ENCODE measurements at regions not wholly inside any gene's neighbourhood (a gene's known extent, or its start where the extent isn't known, plus 50 kb on each side); places are given as distances from the start of the nearest gene placed in this dataset.

GRCh38 chr2:90221300-90221651 is 1529.8 kb downstream of the RPIA start:
- TF ChIP-seq, protein P1, sequence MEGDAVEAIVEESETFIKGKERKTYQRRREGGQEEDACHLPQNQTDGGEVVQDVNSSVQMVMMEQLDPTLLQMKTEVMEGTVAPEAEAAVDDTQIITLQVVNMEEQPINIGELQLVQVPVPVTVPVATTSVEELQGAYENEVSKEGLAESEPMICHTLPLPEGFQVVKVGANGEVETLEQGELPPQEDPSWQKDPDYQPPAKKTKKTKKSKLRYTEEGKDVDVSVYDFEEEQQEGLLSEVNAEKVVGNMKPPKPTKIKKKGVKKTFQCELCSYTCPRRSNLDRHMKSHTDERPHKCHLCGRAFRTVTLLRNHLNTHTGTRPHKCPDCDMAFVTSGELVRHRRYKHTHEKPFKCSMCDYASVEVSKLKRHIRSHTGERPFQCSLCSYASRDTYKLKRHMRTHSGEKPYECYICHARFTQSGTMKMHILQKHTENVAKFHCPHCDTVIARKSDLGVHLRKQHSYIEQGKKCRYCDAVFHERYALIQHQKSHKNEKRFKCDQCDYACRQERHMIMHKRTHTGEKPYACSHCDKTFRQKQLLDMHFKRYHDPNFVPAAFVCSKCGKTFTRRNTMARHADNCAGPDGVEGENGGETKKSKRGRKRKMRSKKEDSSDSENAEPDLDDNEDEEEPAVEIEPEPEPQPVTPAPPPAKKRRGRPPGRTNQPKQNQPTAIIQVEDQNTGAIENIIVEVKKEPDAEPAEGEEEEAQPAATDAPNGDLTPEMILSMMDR (IDR thresholded peaks at IDR 0.05; ENCODE audit: poor library complexity, severe bottlenecking), result no peak
- TF ChIP-seq EP300 (conservative IDR thresholded peaks at IDR 0.05; ENCODE audit: poor library complexity, severe bottlenecking), result no peak
- no peak for TF ChIP-seq RAD21 (conservative IDR thresholded peaks at IDR 0.05)
- TF ChIP-seq POLR2AphosphoS5 (IDR thresholded peaks at IDR 0.05), result no peak
- no peak for TF ChIP-seq EZH2 (IDR thresholded peaks at IDR 0.05; ENCODE audit: borderline replicate concordance, insufficient read depth, low read length, poor library complexity, severe bottlenecking)
- TF ChIP-seq TAF1 (IDR thresholded peaks at IDR 0.05; ENCODE audit: low read depth), result no peak
- no peak for TF ChIP-seq REST (IDR thresholded peaks at IDR 0.05; ENCODE audit: borderline replicate concordance)
- no peak for TF ChIP-seq MXI1 (conservative IDR thresholded peaks at IDR 0.05; ENCODE audit: poor library complexity, severe bottlenecking)
